Smooth muscle cell (in vitro differentiated cells): ENCODE measurements at regions not wholly inside any gene's neighbourhood (a gene's known extent, or its start where the extent isn't known, plus 50 kb on each side); places are given as distances from the start of the nearest gene placed in this dataset.

Source experiments
- DNase-seq: peaks from one replicate; lab custom pipeline; 2025; ENCODE audit not compliant: unreplicated experiment; lab: John Stamatoyannopoulos, UW
- H2AFZ ChIP-seq: fragments of 200-600 bp; sonication (generic); 2 replicates; pipeline ENCODE4 v1.6.0; 2016; ENCODE audit warnings: antibody characterized with exemption, low read depth, mild to moderate bottlenecking
- H3F3A ChIP-seq: fragments of 200-600 bp; sonication (generic); 2 replicates; pipeline ENCODE4 v1.6.0; 2017; ENCODE audit warnings: antibody characterized with exemption, low read depth
- H3K27ac ChIP-seq: fragments of 200-600 bp; sonication (generic); 2 replicates; pipeline ENCODE4 v1.5.1; 2016; ENCODE audit warnings: low read depth, mild to moderate bottlenecking
- H3K27me3 ChIP-seq: fragments of 200-600 bp; sonication (generic); 2 replicates; pipeline ENCODE4 v1.6.1; 2016; ENCODE audit warnings: low read depth, mild to moderate bottlenecking
- H3K36me3 ChIP-seq: fragments of 200-600 bp; sonication (generic); 2 replicates; pipeline ENCODE4 v1.5.1; 2016; ENCODE audit warnings: low read depth
- H3K4me1 ChIP-seq: fragments of 200-600 bp; sonication (generic); 2 replicates; pipeline ENCODE4 v1.5.1; 2016; ENCODE audit warnings: low read depth
- H3K4me2 ChIP-seq: fragments of 200-600 bp; sonication (generic); 2 replicates; pipeline ENCODE4 v1.6.0; 2016; ENCODE audit warnings: mild to moderate bottlenecking
- H3K4me3 ChIP-seq: fragments of 200-600 bp; sonication (generic); 2 replicates; pipeline ENCODE4 v1.5.1; 2016; ENCODE audit warnings: mild to moderate bottlenecking
- H3K79me2 ChIP-seq: fragments of 200-600 bp; sonication (generic); 2 replicates; pipeline ENCODE4 v1.6.0; 2016; ENCODE audit warnings: low read depth, mild to moderate bottlenecking
- H3K9ac ChIP-seq: fragments of 200-600 bp; sonication (generic); 2 replicates; pipeline ENCODE4 v1.6.0; 2016; ENCODE audit warnings: low read depth
- H3K9me3 ChIP-seq: fragments of 200-600 bp; sonication (generic); replicated peaks from 2 replicates; pipeline ENCODE4 v1.5.1; 2016; ENCODE audit warnings: low read depth
- H4K20me1 ChIP-seq: fragments of 200-600 bp; sonication (generic); 2 replicates; pipeline ENCODE4 v1.6.0; 2016; ENCODE audit warnings: low read depth
- WGBS: methylation state at CpG from one replicate; pipeline ENCODE4 v1.1.7; 2016; ENCODE audit warnings: low lambda C conversion rate; 5-methylcytosine and 5-hydroxymethylcytosine counted together
- TF ChIP-seq, protein P1 (sequence below): fragments of 200-600 bp; sonication (generic); IDR thresholded peaks from 2 replicates; pipeline ENCODE4 v1.5.1; 2017; ENCODE audit warnings: borderline replicate concordance, mild to moderate bottlenecking, antibody characterized with exemption; ENCODE audit not compliant: insufficient read depth, poor library complexity, severe bottlenecking

GRCh38 chr6:21522143-21522747 is 71.3 kb upstream of the SOX4 start:
- no peak overlapping the region for H2AFZ ChIP-seq
- no peak for DNase-seq
- H3K9ac ChIP-seq = no peak overlapping the region
- H3K4me2 ChIP-seq = no peak overlapping the region
- WGBS = 95% methylated on average over 14 of the region's 14 CpGs
- no peaks in the 10 kb centered on the region for H3K79me2 ChIP-seq
- no peaks in the 10 kb centered on the region for H3F3A ChIP-seq
- H3K27me3 ChIP-seq = peaks cover 54% of the 10 kb centered on the region
- no peaks in the 10 kb centered on the region for H3K4me1 ChIP-seq
- H4K20me1 ChIP-seq = no peaks in the 10 kb centered on the region
- H3K9me3 ChIP-seq = no peaks in the 10 kb centered on the region
- no peak overlapping the region for H3K4me3 ChIP-seq
- TF ChIP-seq, protein P1, sequence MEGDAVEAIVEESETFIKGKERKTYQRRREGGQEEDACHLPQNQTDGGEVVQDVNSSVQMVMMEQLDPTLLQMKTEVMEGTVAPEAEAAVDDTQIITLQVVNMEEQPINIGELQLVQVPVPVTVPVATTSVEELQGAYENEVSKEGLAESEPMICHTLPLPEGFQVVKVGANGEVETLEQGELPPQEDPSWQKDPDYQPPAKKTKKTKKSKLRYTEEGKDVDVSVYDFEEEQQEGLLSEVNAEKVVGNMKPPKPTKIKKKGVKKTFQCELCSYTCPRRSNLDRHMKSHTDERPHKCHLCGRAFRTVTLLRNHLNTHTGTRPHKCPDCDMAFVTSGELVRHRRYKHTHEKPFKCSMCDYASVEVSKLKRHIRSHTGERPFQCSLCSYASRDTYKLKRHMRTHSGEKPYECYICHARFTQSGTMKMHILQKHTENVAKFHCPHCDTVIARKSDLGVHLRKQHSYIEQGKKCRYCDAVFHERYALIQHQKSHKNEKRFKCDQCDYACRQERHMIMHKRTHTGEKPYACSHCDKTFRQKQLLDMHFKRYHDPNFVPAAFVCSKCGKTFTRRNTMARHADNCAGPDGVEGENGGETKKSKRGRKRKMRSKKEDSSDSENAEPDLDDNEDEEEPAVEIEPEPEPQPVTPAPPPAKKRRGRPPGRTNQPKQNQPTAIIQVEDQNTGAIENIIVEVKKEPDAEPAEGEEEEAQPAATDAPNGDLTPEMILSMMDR = no peak
- no peak overlapping the region for H3K27ac ChIP-seq
- no peaks in the 10 kb centered on the region for H3K36me3 ChIP-seq

DNA sequence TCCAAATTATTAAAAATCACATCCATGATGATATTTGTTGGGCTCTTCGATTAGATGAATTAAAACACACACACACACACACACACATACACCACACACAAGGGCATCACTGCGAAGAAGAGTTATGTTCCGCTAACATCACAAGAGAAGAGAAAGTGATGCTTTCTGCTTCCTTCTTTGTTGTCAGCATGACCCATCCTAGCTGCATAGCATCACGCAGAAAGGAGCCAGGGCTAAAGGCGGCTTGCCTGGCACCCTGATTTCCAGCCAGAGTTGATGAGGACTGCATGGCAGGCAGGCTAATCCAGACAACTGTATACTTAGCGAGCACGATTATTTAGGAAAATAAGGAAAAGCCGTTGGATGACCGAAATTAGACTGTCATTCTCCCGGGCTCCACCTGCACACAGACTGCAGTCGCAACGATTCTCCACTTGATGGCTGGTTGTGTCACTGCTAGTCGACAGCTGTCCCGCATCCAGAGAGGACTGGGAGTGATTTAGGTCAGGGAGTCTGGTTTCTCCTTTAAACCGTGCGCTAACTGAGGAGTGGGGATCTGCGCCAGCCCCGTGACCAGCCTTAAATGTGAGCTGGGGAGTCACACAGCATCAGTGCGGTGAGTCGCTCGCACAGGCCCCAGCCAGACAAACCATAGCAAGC is 70.6 kb upstream of the SOX4 start:
- no peaks in the 10 kb centered on the region for H4K20me1 ChIP-seq
- 80% methylated on average over 20 of the region's 21 CpGs for whole genome bisulfite sequencing

GRCh38 chr6:21523652-21524051 is 69.9 kb upstream of the SOX4 start:
- Histone ChIP-seq H3K4me3 (no peak overlapping the region), H4K20me1 (no peaks in the 10 kb centered on the region), H3K27ac (no peak overlapping the region), H3K79me2 (no peaks in the 10 kb centered on the region), H3K4me1 (no peaks in the 10 kb centered on the region), H3K4me2 (no peak overlapping the region), H3K9ac (no peak overlapping the region), H3K27me3 (peaks cover 54% of the 10 kb centered on the region), H3K36me3 (no peaks in the 10 kb centered on the region), H3K9me3 (no peaks in the 10 kb centered on the region), H3F3A (no peaks in the 10 kb centered on the region), H2AFZ (no peak overlapping the region)
- TF ChIP-seq, protein P1 = no peak
- WGBS = 90% methylated on average over 3 of the region's 3 CpGs
- DNase-seq = no peak

More for the DNA sequence above, 70.6 kb upstream of the SOX4 start:
- H3K4me2 ChIP-seq = no peak overlapping the region
- H3F3A ChIP-seq = no peaks in the 10 kb centered on the region
- TF ChIP-seq, protein P1 = no peak
- H3K9me3 ChIP-seq = no peaks in the 10 kb centered on the region
- H3K4me1 ChIP-seq = no peaks in the 10 kb centered on the region
- H2AFZ ChIP-seq = no peak overlapping the region
- no peak overlapping the region for H3K4me3 ChIP-seq
- H3K36me3 ChIP-seq = no peaks in the 10 kb centered on the region
- H3K9ac ChIP-seq = no peak overlapping the region
- no peak overlapping the region for H3K27ac ChIP-seq
- H3K79me2 ChIP-seq = no peaks in the 10 kb centered on the region
- DNase-seq = no peak
- peaks cover 54% of the 10 kb centered on the region for H3K27me3 ChIP-seq

DNA sequence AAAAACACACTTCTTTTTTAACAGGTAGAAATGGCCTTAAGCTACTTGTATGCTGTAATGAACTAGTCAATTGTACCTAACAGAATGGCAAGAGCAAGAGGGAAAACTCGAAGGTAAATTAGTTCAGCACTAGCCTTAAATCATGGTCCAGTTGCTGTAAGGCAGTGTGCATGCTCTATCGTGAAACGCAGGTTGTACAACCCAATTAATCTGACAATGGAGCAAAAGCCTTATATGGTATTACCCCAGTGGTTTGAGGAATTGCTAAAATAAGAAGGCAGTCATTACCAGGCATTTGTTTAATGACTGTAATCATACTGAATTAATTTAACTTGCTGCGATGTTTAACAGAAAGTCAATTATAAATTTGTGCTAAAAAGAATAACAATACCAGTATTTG is 69.3 kb upstream of the SOX4 start:
- WGBS = 77% methylated on average over 4 of the region's 4 CpGs
- Histone ChIP-seq H3K79me2 (no peaks in the 10 kb centered on the region), H4K20me1 (no peaks in the 10 kb centered on the region), H3K27me3 (peaks cover 54% of the 10 kb centered on the region), H3K36me3 (no peaks in the 10 kb centered on the region), H3F3A (no peaks in the 10 kb centered on the region), H3K4me2 (no peak overlapping the region), H3K4me3 (no peak overlapping the region), H3K9ac (no peak overlapping the region), H3K4me1 (no peaks in the 10 kb centered on the region), H3K9me3 (no peaks in the 10 kb centered on the region), H2AFZ (no peak overlapping the region), H3K27ac (no peak overlapping the region)
- DNase-seq = no peak
- TF ChIP-seq, protein P1 = no peak
